ENCODE measurements at regions not wholly inside any gene's neighbourhood (a gene's known extent, or its start where the extent isn't known, plus 50 kb on each side); places are given as distances from the start of the nearest gene placed in this dataset.

- TF ChIP-seq ZSCAN5A (CRISPR knock-in tag; IDR thresholded peaks at IDR 0.05; ENCODE audit: borderline replicate concordance) (no peak), ZNF784 (CRISPR knock-in tag; IDR thresholded peaks at IDR 0.05; ENCODE audit: borderline replicate concordance) (no peak), MAX (IDR thresholded peaks at IDR 0.05) (no peak), SP140L (CRISPR knock-in tag; IDR thresholded peaks at IDR 0.05; ENCODE audit: borderline replicate concordance) (no peak), ZNF776 (CRISPR knock-in tag; IDR thresholded peaks at IDR 0.05) (no peak), AKAP8 (CRISPR knock-in tag; IDR thresholded peaks at IDR 0.05) (no peak), ZNF337 (CRISPR knock-in tag; IDR thresholded peaks at IDR 0.05; ENCODE audit: borderline replicate concordance, low read depth) (no peak), ARID2 (CRISPR knock-in tag; IDR thresholded peaks at IDR 0.05; ENCODE audit: borderline replicate concordance) (no peak), TRIM24 (CRISPR knock-in tag; IDR thresholded peaks at IDR 0.05) (no peak), SOX13 (IDR thresholded peaks at IDR 0.05) (no peak), SOX13 (CRISPR knock-in tag; conservative IDR thresholded peaks at IDR 0.05 in 1 of 2, IDR thresholded peaks at IDR 0.05 in 1 of 2) (no peak), KDM6A (CRISPR knock-in tag; IDR thresholded peaks at IDR 0.05; ENCODE audit: low read depth) (no peak), REPIN1 (CRISPR knock-in tag; IDR thresholded peaks at IDR 0.05; ENCODE audit: borderline replicate concordance, low read depth) (no peak)
These were observed 483.5 kb upstream of the ADGRL2 start (continued) for GRCh38 chr1:81317191-81317590.

All from HepG2 (cell line).